ENCODE measurements at regions not wholly inside any gene's neighbourhood (a gene's known extent, or its start where the extent isn't known, plus 50 kb on each side); places are given as distances from the start of the nearest gene placed in this dataset.

- no peaks in the 10 kb centered on the region for H3K79me2 ChIP-seq (ENCODE audit: control insufficient read depth, insufficient read depth, low read length)
- intact Hi-C loops (cut with micrococcal nuclease) (no loop called here), dilution Hi-C loops (cut with MboI; ENCODE audit: extremely low pct_ligation_motif_present, low sequenced_read_pairs) (no loop called here)
- H3K36me3 ChIP-seq (ENCODE audit: control insufficient read depth in 2 of 2, extremely low read depth in 1 of 2, insufficient read depth in 2 of 2, low read length in 2 of 2), result no peaks in the 10 kb centered on the region
- no TSS peak for BruUV-seq (replicated peaks)
- no peak overlapping the region for H3K4me3 ChIP-seq (replicated peaks in 1 of 3; ENCODE audit: insufficient read depth in 1 of 3, low read depth in 1 of 3, low read length in 3 of 3)
- TF ChIP-seq JUN (IDR thresholded peaks at IDR 0.05; ENCODE audit: borderline replicate concordance, insufficient read depth, insufficient read length, low read depth), result no peak
- TF ChIP-seq POLR2A (IDR thresholded peaks at IDR 0.05; ENCODE audit: low read depth, low read length), result no peak
- TF ChIP-seq GATA2 (IDR thresholded peaks at IDR 0.05; ENCODE audit: insufficient read depth, insufficient read length, low read depth, low read length), result no peak
- TF ChIP-seq, protein P1, sequence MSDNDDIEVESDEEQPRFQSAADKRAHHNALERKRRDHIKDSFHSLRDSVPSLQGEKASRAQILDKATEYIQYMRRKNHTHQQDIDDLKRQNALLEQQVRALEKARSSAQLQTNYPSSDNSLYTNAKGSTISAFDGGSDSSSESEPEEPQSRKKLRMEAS (IDR thresholded peaks at IDR 0.05; ENCODE audit: insufficient read depth, insufficient read length), result no peak
- no peak for TF ChIP-seq FOS (IDR thresholded peaks at IDR 0.05; ENCODE audit: borderline replicate concordance, insufficient read depth, low read length)
- no peak for TF ChIP-seq POLR2AphosphoS5 (IDR thresholded peaks at IDR 0.05; ENCODE audit: insufficient read depth, low read depth, low read length)
- TF ChIP-seq, protein P2, sequence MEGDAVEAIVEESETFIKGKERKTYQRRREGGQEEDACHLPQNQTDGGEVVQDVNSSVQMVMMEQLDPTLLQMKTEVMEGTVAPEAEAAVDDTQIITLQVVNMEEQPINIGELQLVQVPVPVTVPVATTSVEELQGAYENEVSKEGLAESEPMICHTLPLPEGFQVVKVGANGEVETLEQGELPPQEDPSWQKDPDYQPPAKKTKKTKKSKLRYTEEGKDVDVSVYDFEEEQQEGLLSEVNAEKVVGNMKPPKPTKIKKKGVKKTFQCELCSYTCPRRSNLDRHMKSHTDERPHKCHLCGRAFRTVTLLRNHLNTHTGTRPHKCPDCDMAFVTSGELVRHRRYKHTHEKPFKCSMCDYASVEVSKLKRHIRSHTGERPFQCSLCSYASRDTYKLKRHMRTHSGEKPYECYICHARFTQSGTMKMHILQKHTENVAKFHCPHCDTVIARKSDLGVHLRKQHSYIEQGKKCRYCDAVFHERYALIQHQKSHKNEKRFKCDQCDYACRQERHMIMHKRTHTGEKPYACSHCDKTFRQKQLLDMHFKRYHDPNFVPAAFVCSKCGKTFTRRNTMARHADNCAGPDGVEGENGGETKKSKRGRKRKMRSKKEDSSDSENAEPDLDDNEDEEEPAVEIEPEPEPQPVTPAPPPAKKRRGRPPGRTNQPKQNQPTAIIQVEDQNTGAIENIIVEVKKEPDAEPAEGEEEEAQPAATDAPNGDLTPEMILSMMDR (IDR thresholded peaks at IDR 0.05; ENCODE audit: extremely low read depth in 1 of 2, insufficient read depth in 1 of 2, low read depth in 1 of 2, low read length in 2 of 2), result no peak
- TF ChIP-seq MYC (IDR thresholded peaks at IDR 0.05; ENCODE audit: low read depth, low read length), result no peak
- TF ChIP-seq EZH2 (IDR thresholded peaks at IDR 0.05; ENCODE audit: borderline replicate concordance, low read depth, low read length, severe bottlenecking), result no peak
- no peak overlapping the region for H3K4me2 ChIP-seq (ENCODE audit: insufficient read depth, low read length)
- ChIA-PET CTCF (interaction anchor here (0.7 to 1.2 kb wide), 3 partner anchors 13 to 140 kb away, joined by 3 read pairs; no protein-coding TSS in a partner anchor), POLR2A (no interaction called here)
- no peaks in the 10 kb centered on the region for H3K9me1 ChIP-seq (replicated peaks; ENCODE audit: control insufficient read depth, extremely low read depth, insufficient read depth, low read length)
- no peaks in the 10 kb centered on the region for H3K9me3 ChIP-seq (replicated peaks; ENCODE audit: control insufficient read depth, insufficient read depth, low read length)
- H3K4me1 ChIP-seq (ENCODE audit: control insufficient read depth, extremely low read depth, insufficient read depth, low read length), result peaks cover 4% of the 10 kb centered on the region
- FAIRE-seq (no peak), DNase-seq (ENCODE audit: low read depth, low spot score) (no peak)
- H2AFZ ChIP-seq (ENCODE audit: low read depth, low read length), result no peak overlapping the region
- peaks cover 29 to 36% of the 10 kb centered on the region in 2 experiments for H3K27me3 ChIP-seq (ENCODE audit: control insufficient read depth in 2 of 2, insufficient read depth in 2 of 2, low read length in 2 of 2)
- no peak overlapping the region for H3K9ac ChIP-seq (replicated peaks; ENCODE audit: extremely low read depth, insufficient read depth, low read length)
- H4K20me1 ChIP-seq (replicated peaks; ENCODE audit: control insufficient read depth, extremely low read depth, insufficient read depth, low read length), result no peaks in the 10 kb centered on the region
- no peak overlapping the region for H3K27ac ChIP-seq (ENCODE audit: insufficient read depth, low read depth, low read length)
Measured at GRCh38 chr5:154606246-154606645, 128.2 kb upstream of the HAND1 start.

Data from endothelial cell of umbilical vein (primary cell).